GM12878 (cell line): ENCODE measurements at regions not wholly inside any gene's neighbourhood (a gene's known extent, or its start where the extent isn't known, plus 50 kb on each side); places are given as distances from the start of the nearest gene placed in this dataset.
"Not testable (repeated sequence)": the region's sequence is repeated elsewhere in the genome, so short reads cannot be mapped to it uniquely, and the experiment has no call there.

Source experiments
- ATF7 ChIP-seq: fragments of 450-650 bp; IDR thresholded peaks from 2 replicates; pipeline ENCODE4 v1.6.1; 2016; ENCODE audit warnings: low read depth, mild to moderate bottlenecking
- CHD4 ChIP-seq: fragments of 200-600 bp; sonication (generic); IDR thresholded peaks from 2 replicates; pipeline ENCODE4 v1.6.1; 2016; ENCODE audit warnings: mild to moderate bottlenecking
- MTA2 ChIP-seq: fragments of 450-650 bp; IDR thresholded peaks from 2 replicates; pipeline ENCODE4 v1.6.1; 2016; ENCODE audit warnings: low read depth, mild to moderate bottlenecking, moderate library complexity
- MYC ChIP-seq: IDR thresholded peaks from 2 replicates; pipeline ENCODE4 v1.6.1; 2011; ENCODE audit warnings: mild to moderate bottlenecking, low read length, moderate library complexity, inconsistent platforms; ENCODE audit not compliant: insufficient read depth, insufficient replicate concordance, insufficient read length, severe bottlenecking
- NFIC ChIP-seq: IDR thresholded peaks from 2 replicates; pipeline ENCODE4 v1.6.1; 2012; ENCODE audit warnings: low read depth, mild to moderate bottlenecking, inconsistent platforms, low read length, moderate library complexity
- POLR2A ChIP-seq: IDR thresholded peaks from 2 replicates; pipeline ENCODE4 v1.6.1; 2011; ENCODE audit warnings: low read depth, mild to moderate bottlenecking, low read length
- POLR2AphosphoS2 ChIP-seq: IDR thresholded peaks from 2 replicates; pipeline ENCODE4 v1.6.1; 2011; ENCODE audit warnings: low read depth, mild to moderate bottlenecking, low read length, improper control_type of control experiment, moderate library complexity
- RFX5 ChIP-seq: IDR thresholded peaks from 2 replicates; pipeline ENCODE4 v1.6.1; 2011; ENCODE audit warnings: low read depth, low read length, improper control_type of control experiment
- ZZZ3 ChIP-seq: IDR thresholded peaks from 2 replicates; pipeline ENCODE4 v1.6.1; 2011; ENCODE audit warnings: low read depth; ENCODE audit not compliant: control insufficient read depth, insufficient read length
- TF ChIP-seq, protein P1 (sequence below), 3 experiments: IDR thresholded peaks in 2 of 3; conservative IDR thresholded peaks in 1 of 3; 2 replicates each; pipeline ENCODE4 v1.5.1; 2011; ENCODE audit warnings: low read depth in 3 of 3, low read length in 3 of 3, mild to moderate bottlenecking in 3 of 3, control low read depth in 2 of 3, moderate library complexity in 2 of 3, inconsistent platforms in 1 of 3, mixed read lengths in 1 of 3; ENCODE audit not compliant: control insufficient read depth in 2 of 3, insufficient read depth in 1 of 3; ENCODE audit errors: extremely low read depth in 1 of 3
- TF ChIP-seq, protein P2 (sequence below): IDR thresholded peaks from 2 replicates; pipeline ENCODE4 v1.6.1; 2011; ENCODE audit warnings: low read depth, mild to moderate bottlenecking, low read length, moderate library complexity, borderline replicate concordance; ENCODE audit errors: extremely low read depth
- TF ChIP-seq, protein P3 (sequence below): IDR thresholded peaks from 2 replicates; pipeline ENCODE4 v1.6.1; 2011; ENCODE audit warnings: borderline replicate concordance, low read depth, mild to moderate bottlenecking, moderate library complexity, mixed read lengths, low read length; ENCODE audit not compliant: insufficient read depth; ENCODE audit errors: extremely low read length
- TF ChIP-seq, protein P4 (sequence below): fragments of 450-650 bp; IDR thresholded peaks from 2 replicates; pipeline ENCODE4 v1.6.1; 2014; ENCODE audit warnings: mild to moderate bottlenecking
- TF ChIP-seq, protein P5 (sequence below): IDR thresholded peaks from 2 replicates; pipeline ENCODE4 v1.6.1; 2012; ENCODE audit warnings: mild to moderate bottlenecking, low read depth, low read length

DNA sequence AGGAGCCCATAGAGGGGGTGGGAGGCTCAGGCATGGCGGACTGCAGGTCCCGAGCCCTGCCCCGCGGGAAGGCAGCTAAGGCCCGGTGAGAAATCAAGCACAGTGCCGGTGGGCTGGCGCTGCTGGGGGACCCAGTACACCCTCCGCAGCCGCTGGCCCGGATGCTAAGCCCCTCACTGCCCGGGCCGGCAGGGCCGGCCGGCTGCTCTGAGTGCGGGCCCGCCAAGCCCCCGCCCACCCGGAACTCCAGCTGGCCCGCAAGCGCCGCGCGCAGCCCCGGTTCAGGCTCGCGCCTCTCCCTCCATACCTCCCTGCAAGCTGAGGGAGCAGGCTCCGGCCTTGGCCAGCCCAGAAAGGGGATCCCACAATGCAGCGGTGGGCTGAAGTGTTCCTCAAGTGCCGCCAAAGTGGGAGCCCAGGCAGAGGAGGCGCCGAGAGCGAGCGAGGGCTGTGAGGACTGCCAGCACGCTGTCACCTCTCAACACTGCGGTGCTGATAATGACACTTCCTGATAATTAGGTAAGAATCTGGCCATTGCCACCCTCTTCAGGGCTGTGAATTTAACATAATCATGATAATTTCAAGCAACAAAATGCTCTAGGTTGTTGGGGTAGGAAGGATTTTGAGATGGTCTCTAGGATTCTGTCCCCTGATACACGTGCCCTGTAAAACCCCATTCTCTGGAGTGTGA is 74.7 kb upstream of the TBL1XR1 start:
- TF ChIP-seq ATF7, CHD4, RFX5, MTA2, MYC, POLR2AphosphoS2, ZZZ3, POLR2A, NFIC: not testable (repeated sequence)
- TF ChIP-seq, protein P1, sequence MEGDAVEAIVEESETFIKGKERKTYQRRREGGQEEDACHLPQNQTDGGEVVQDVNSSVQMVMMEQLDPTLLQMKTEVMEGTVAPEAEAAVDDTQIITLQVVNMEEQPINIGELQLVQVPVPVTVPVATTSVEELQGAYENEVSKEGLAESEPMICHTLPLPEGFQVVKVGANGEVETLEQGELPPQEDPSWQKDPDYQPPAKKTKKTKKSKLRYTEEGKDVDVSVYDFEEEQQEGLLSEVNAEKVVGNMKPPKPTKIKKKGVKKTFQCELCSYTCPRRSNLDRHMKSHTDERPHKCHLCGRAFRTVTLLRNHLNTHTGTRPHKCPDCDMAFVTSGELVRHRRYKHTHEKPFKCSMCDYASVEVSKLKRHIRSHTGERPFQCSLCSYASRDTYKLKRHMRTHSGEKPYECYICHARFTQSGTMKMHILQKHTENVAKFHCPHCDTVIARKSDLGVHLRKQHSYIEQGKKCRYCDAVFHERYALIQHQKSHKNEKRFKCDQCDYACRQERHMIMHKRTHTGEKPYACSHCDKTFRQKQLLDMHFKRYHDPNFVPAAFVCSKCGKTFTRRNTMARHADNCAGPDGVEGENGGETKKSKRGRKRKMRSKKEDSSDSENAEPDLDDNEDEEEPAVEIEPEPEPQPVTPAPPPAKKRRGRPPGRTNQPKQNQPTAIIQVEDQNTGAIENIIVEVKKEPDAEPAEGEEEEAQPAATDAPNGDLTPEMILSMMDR (IDR thresholded peaks at IDR 0.05 in 2 of 3, conservative IDR thresholded peaks at IDR 0.05 in 1 of 3; ENCODE audit: control insufficient read depth in 2 of 3, extremely low read depth in 1 of 3, insufficient read depth in 1 of 3, low read depth in 3 of 3, low read length in 3 of 3): not testable (repeated sequence)
- TF ChIP-seq, protein P2, sequence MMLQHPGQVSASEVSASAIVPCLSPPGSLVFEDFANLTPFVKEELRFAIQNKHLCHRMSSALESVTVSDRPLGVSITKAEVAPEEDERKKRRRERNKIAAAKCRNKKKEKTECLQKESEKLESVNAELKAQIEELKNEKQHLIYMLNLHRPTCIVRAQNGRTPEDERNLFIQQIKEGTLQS: not testable (repeated sequence)
- TF ChIP-seq, protein P3, sequence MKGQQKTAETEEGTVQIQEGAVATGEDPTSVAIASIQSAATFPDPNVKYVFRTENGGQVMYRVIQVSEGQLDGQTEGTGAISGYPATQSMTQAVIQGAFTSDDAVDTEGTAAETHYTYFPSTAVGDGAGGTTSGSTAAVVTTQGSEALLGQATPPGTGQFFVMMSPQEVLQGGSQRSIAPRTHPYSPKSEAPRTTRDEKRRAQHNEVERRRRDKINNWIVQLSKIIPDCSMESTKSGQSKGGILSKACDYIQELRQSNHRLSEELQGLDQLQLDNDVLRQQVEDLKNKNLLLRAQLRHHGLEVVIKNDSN: not testable (repeated sequence)
- TF ChIP-seq, protein P4, sequence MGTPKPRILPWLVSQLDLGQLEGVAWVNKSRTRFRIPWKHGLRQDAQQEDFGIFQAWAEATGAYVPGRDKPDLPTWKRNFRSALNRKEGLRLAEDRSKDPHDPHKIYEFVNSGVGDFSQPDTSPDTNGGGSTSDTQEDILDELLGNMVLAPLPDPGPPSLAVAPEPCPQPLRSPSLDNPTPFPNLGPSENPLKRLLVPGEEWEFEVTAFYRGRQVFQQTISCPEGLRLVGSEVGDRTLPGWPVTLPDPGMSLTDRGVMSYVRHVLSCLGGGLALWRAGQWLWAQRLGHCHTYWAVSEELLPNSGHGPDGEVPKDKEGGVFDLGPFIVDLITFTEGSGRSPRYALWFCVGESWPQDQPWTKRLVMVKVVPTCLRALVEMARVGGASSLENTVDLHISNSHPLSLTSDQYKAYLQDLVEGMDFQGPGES: not testable (repeated sequence)
- TF ChIP-seq, protein P5, sequence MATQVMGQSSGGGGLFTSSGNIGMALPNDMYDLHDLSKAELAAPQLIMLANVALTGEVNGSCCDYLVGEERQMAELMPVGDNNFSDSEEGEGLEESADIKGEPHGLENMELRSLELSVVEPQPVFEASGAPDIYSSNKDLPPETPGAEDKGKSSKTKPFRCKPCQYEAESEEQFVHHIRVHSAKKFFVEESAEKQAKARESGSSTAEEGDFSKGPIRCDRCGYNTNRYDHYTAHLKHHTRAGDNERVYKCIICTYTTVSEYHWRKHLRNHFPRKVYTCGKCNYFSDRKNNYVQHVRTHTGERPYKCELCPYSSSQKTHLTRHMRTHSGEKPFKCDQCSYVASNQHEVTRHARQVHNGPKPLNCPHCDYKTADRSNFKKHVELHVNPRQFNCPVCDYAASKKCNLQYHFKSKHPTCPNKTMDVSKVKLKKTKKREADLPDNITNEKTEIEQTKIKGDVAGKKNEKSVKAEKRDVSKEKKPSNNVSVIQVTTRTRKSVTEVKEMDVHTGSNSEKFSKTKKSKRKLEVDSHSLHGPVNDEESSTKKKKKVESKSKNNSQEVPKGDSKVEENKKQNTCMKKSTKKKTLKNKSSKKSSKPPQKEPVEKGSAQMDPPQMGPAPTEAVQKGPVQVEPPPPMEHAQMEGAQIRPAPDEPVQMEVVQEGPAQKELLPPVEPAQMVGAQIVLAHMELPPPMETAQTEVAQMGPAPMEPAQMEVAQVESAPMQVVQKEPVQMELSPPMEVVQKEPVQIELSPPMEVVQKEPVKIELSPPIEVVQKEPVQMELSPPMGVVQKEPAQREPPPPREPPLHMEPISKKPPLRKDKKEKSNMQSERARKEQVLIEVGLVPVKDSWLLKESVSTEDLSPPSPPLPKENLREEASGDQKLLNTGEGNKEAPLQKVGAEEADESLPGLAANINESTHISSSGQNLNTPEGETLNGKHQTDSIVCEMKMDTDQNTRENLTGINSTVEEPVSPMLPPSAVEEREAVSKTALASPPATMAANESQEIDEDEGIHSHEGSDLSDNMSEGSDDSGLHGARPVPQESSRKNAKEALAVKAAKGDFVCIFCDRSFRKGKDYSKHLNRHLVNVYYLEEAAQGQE: not testable (repeated sequence)
